Hepatocyte (in vitro differentiated cells): ENCODE measurements at regions not wholly inside any gene's neighbourhood (a gene's known extent, or its start where the extent isn't known, plus 50 kb on each side); places are given as distances from the start of the nearest gene placed in this dataset.

Experiments
- DNase-seq: peaks from one replicate; pipeline ENCODE4 v3.0.0-alpha.2; 2016; ENCODE audit warnings: low spot score
- H2AFZ ChIP-seq: fragments of 200-600 bp; sonication (generic); 2 replicates; pipeline ENCODE4 v1.6.0; 2016; ENCODE audit warnings: antibody characterized with exemption, mild to moderate bottlenecking
- H3K27ac ChIP-seq: fragments of 200-600 bp; sonication (generic); 2 replicates; pipeline ENCODE4 v1.5.1; 2016; ENCODE audit warnings: mild to moderate bottlenecking
- H3K27me3 ChIP-seq: fragments of 200-600 bp; sonication (generic); 2 replicates; pipeline ENCODE4 v1.6.1; 2016
- H3K36me3 ChIP-seq: fragments of 200-600 bp; sonication (generic); replicated peaks from 2 replicates; pipeline ENCODE4 v1.5.1; 2016; ENCODE audit warnings: low read depth; ENCODE audit not compliant: insufficient read depth
- H3K4me1 ChIP-seq: fragments of 200-600 bp; sonication (generic); 2 replicates; pipeline ENCODE4 v1.5.1; 2016; ENCODE audit warnings: mild to moderate bottlenecking, moderate library complexity; ENCODE audit not compliant: insufficient read depth
- H3K4me2 ChIP-seq: fragments of 200-600 bp; sonication (generic); 2 replicates; pipeline ENCODE4 v1.6.0; 2016
- H3K4me3 ChIP-seq: fragments of 200-600 bp; sonication (generic); 2 replicates; pipeline ENCODE4 v1.5.1; 2016; ENCODE audit warnings: mild to moderate bottlenecking
- H3K79me2 ChIP-seq: fragments of 200-600 bp; sonication (generic); 2 replicates; pipeline ENCODE4 v1.6.0; 2017; ENCODE audit warnings: mild to moderate bottlenecking
- H3K9me2 ChIP-seq: fragments of 200-600 bp; sonication (generic); replicated peaks from 2 replicates; pipeline ENCODE4 v1.6.0; 2017; ENCODE audit warnings: mild to moderate bottlenecking; ENCODE audit not compliant: insufficient read depth
- H3K9me3 ChIP-seq: fragments of 200-600 bp; sonication (generic); 2 replicates; pipeline ENCODE4 v1.5.1; 2016; ENCODE audit warnings: low read depth, mild to moderate bottlenecking
- H4K20me1 ChIP-seq: fragments of 200-600 bp; sonication (generic); 2 replicates; pipeline ENCODE4 v1.6.0; 2016; ENCODE audit warnings: mild to moderate bottlenecking; ENCODE audit not compliant: insufficient read depth, poor library complexity, severe bottlenecking
- CTCF ChIP-seq: fragments of 200-600 bp; sonication (generic); IDR thresholded peaks from 2 replicates; pipeline ENCODE4 v1.5.1; 2016; ENCODE audit warnings: antibody characterized with exemption, mild to moderate bottlenecking; ENCODE audit not compliant: poor library complexity
- EZH2 ChIP-seq: fragments of 200-600 bp; sonication (generic); IDR thresholded peaks from 2 replicates; pipeline ENCODE4 v1.6.1; 2016; ENCODE audit warnings: antibody characterized with exemption, mild to moderate bottlenecking, borderline replicate concordance
- EZH2phosphoT487 ChIP-seq: fragments of 200-600 bp; sonication (generic); IDR thresholded peaks from one replicate; pipeline ENCODE4 v1.6.1; 2018; ENCODE audit warnings: antibody characterized with exemption, mild to moderate bottlenecking, low read depth, moderate library complexity; ENCODE audit not compliant: unreplicated experiment, severe bottlenecking
- WGBS: methylation state at CpG from one replicate; pipeline ENCODE4 v1.1.6; 2016; ENCODE audit warnings: low lambda C conversion rate; ENCODE audit errors: missing lambda C conversion rate; 5-methylcytosine and 5-hydroxymethylcytosine counted together

DNA sequence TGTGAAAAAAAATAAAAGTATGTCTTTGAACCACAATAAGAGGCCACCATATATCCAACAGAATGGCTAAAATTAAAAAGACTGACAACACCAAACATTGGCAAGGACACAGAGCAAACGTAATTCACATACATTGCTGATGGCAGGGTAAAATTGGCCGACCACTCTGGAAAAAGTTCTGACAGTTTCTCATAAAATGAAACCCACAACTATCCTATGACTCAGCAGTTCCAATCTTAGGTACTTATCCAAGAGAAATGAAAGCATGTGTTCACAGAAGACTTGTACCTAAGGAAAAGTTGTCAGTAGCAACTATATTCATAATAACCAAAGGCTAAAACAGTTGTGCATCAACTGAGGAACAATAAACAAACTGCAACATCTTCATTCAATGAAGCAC is 357.3 kb upstream of the XYLT1 start:
- no peaks in the 10 kb centered on the region for H3K4me1 ChIP-seq
- H2AFZ ChIP-seq = no peak overlapping the region
- no peaks in the 10 kb centered on the region for H3K36me3 ChIP-seq
- WGBS = 63% methylated on average over 2 of the region's 2 CpGs
- H3K4me2 ChIP-seq = no peak overlapping the region
- H3K9me3 ChIP-seq = no peaks in the 10 kb centered on the region
- H3K4me3 ChIP-seq = no peak overlapping the region
- no peaks in the 10 kb centered on the region for H4K20me1 ChIP-seq
- peak; percentile 46 for DNase-seq
- no peaks in the 10 kb centered on the region for H3K79me2 ChIP-seq
- H3K27ac ChIP-seq = no peak overlapping the region
- no peaks in the 10 kb centered on the region for H3K27me3 ChIP-seq
- TF ChIP-seq EZH2 (no peak), EZH2phosphoT487 (no peak), CTCF (no peak)
- H3K9me2 ChIP-seq = no peaks in the 10 kb centered on the region

DNA sequence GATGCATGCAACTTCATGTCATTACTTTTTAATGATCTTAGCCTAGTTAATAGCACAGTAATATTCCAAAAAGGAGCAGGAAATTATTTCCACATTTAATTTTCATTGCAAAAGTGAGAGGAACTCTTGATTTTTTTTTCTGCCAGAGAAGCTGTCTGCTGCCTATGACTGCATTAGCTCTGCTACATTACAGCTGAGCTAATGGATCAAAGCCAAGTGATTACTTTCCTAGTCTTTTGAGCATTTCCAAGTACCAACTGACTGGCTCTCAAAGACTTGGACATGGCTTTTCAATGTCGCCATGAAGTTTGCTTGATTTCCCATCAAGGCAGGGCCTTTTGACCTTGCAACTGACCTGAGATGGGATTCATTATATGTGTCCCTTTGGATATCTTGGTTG is 356.6 kb upstream of the XYLT1 start:
- H3K4me1 ChIP-seq = no peaks in the 10 kb centered on the region
- H3K9me3 ChIP-seq = no peaks in the 10 kb centered on the region
- H3K36me3 ChIP-seq = no peaks in the 10 kb centered on the region
- no peaks in the 10 kb centered on the region for H3K9me2 ChIP-seq
- H3K27me3 ChIP-seq = no peaks in the 10 kb centered on the region
- TF ChIP-seq EZH2 (no peak), CTCF (no peak), EZH2phosphoT487 (no peak)
- WGBS = 94% methylated on average over 1 of the region's 1 CpG
- no peaks in the 10 kb centered on the region for H4K20me1 ChIP-seq
- no peak overlapping the region for H3K4me2 ChIP-seq
- no peak overlapping the region for H2AFZ ChIP-seq
- no peak overlapping the region for H3K4me3 ChIP-seq
- H3K27ac ChIP-seq = no peak overlapping the region
- no peaks in the 10 kb centered on the region for H3K79me2 ChIP-seq
- no peak for DNase-seq

DNA sequence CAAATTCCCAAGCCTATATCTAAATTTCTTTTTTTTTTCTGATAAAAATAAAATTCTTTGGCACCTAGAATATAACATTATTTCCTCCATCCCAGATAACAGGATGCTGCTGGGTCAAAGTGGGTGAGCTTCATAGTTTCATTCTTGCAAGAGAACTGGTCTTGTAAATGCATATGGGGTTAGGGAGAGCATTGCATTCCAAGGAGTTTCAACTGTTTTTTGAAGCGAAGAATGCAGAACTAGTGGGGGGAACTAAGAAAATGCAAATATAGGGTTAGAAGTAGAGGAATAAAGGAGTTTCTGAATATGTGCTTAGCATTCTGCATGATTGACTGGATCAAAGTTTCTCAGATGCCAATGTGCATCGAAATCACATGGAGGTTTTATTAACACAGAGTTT is 347.2 kb upstream of the XYLT1 start:
- 59% methylated on average over 2 of the region's 2 CpGs for WGBS
- Histone ChIP-seq H4K20me1 (no peaks in the 10 kb centered on the region), H3K27me3 (no peaks in the 10 kb centered on the region), H3K4me2 (no peak overlapping the region), H3K9me2 (no peaks in the 10 kb centered on the region), H3K36me3 (no peaks in the 10 kb centered on the region), H3K79me2 (no peaks in the 10 kb centered on the region), H3K4me3 (no peak overlapping the region), H2AFZ (no peak overlapping the region), H3K27ac (no peak overlapping the region), H3K9me3 (no peaks in the 10 kb centered on the region), H3K4me1 (no peaks in the 10 kb centered on the region)
- TF ChIP-seq EZH2 (no peak), CTCF (no peak), EZH2phosphoT487 (no peak)
- no peak for DNase-seq

DNA sequence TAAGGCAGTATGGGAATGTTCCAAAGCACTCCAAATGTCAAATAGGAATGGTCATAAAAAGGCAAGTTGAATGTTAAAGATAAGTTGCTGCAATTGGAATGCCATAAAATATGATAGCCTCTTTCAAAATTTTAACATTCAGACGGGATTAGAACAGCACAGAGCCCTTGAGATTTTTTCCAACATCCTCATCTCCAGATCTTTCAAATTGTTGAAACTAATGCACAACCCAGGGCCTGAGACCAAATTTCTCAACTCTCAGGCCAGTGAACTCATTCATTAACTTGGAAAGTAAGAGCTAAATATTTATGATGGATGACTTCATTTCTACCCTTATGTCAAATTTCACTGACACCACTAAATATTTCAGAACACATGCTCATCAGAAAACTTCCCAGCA is 346.5 kb upstream of the XYLT1 start:
- H2AFZ ChIP-seq = no peak overlapping the region
- no peak overlapping the region for H3K4me2 ChIP-seq
- H4K20me1 ChIP-seq = no peaks in the 10 kb centered on the region
- H3K27ac ChIP-seq = no peak overlapping the region
- no peaks in the 10 kb centered on the region for H3K79me2 ChIP-seq
- no peak for DNase-seq
- no peaks in the 10 kb centered on the region for H3K9me3 ChIP-seq
- 46% methylated on average over 1 of the region's 1 CpG for WGBS
- no peaks in the 10 kb centered on the region for H3K27me3 ChIP-seq
- no peaks in the 10 kb centered on the region for H3K9me2 ChIP-seq
- no peaks in the 10 kb centered on the region for H3K36me3 ChIP-seq
- H3K4me1 ChIP-seq = no peaks in the 10 kb centered on the region
- TF ChIP-seq EZH2phosphoT487 (no peak), CTCF (no peak), EZH2 (no peak)
- H3K4me3 ChIP-seq = no peak overlapping the region
